AG04449 (cell line): ENCODE measurements at regions not wholly inside any gene's neighbourhood (a gene's known extent, or its start where the extent isn't known, plus 50 kb on each side); places are given as distances from the start of the nearest gene placed in this dataset.

Experiments
- CTCF ChIA-PET: fragments of 350-600 bp; formaldehyde crosslinking; extraction: SDS; loops from one replicate; lab custom pipeline; 2021; ENCODE audit warnings: antibody characterized with exemption; lab: Yijun Ruan, JAX
- POLR2A ChIA-PET: fragments of 400-600, 350-600 bp; formaldehyde crosslinking; extraction: SDS; loops from one replicate; lab custom pipeline; 2020; ENCODE audit warnings: antibody characterized with exemption, inconsistent platforms; lab: Yijun Ruan, JAX
- DNase-seq: peaks from one replicate; pipeline ENCODE4 v3.0.0-alpha.2; 2010; ENCODE audit warnings: low read depth, low spot score
- H3K4me3 ChIP-seq: 2 replicates; pipeline ENCODE4 v1.5.1; 2011; ENCODE audit warnings: low read depth, mild to moderate bottlenecking, control low read depth, low read length
- CTCF ChIP-seq: IDR thresholded peaks from one replicate; pipeline ENCODE4 v1.5.1; 2011; ENCODE audit warnings: mild to moderate bottlenecking, moderate library complexity, low read length, control low read depth, inconsistent platforms; ENCODE audit not compliant: insufficient read depth; ENCODE audit errors: missing control alignments

GRCh38 chr1:223016890-223017289, 126.2 kb downstream of the TLR5 start:
- no peak for TF ChIP-seq CTCF
- no peak for DNase-seq
- ChIA-PET CTCF (no interaction called here), POLR2A (no interaction called here)
- no peak overlapping the region for H3K4me3 ChIP-seq

GRCh38 chr1:223017291-223017690, 125.8 kb downstream of the TLR5 start:
- H3K4me3 ChIP-seq = no peak overlapping the region
- ChIA-PET CTCF (no interaction called here), POLR2A (no interaction called here)
- no peak for DNase-seq
- no peak for TF ChIP-seq CTCF

GRCh38 chr1:223018534-223018933, 124.5 kb downstream of the TLR5 start:
- POLR2A ChIA-PET = no interaction called here
- CTCF ChIA-PET = interaction anchor here (1.3 kb wide), 1 partner anchor 64 kb away, joined by 3 read pairs; no protein-coding TSS in a partner anchor
- no peak for DNase-seq

GRCh38 chr1:223019256-223019655, 123.8 kb downstream of the TLR5 start:
- DNase-seq = no peak
- ChIA-PET POLR2A (no interaction called here), CTCF (interaction anchor here (1.3 kb wide), 1 partner anchor 63 kb away, joined by 3 read pairs; no protein-coding TSS in a partner anchor)
- TF ChIP-seq CTCF = no peak
- H3K4me3 ChIP-seq = no peak overlapping the region

More at GRCh38 chr1:223018534-223018933, 124.5 kb downstream of the TLR5 start:
- no peak overlapping the region for H3K4me3 ChIP-seq
- no peak for TF ChIP-seq CTCF

GRCh38 chr1:223020770-223021169, 122.3 kb downstream of the TLR5 start:
- no peak for DNase-seq
- no peak for TF ChIP-seq CTCF
- ChIA-PET CTCF (interaction anchor here (1.1 kb wide), 2 partner anchors 15 to 25 kb away, joined by 3 read pairs; no protein-coding TSS in a partner anchor), POLR2A (no interaction called here)
- no peak overlapping the region for H3K4me3 ChIP-seq

GRCh38 chr1:223022641-223023473, 120.2 kb downstream of the TLR5 start:
- no peak overlapping the region for H3K4me3 ChIP-seq
- ChIA-PET CTCF (no interaction called here), POLR2A (no interaction called here)
- no peak for DNase-seq
- TF ChIP-seq CTCF = no peak
